GM12891 (cell line): ENCODE measurements at regions not wholly inside any gene's neighbourhood (a gene's known extent, or its start where the extent isn't known, plus 50 kb on each side); places are given as distances from the start of the nearest gene placed in this dataset.

Experiments
- DNase-seq: peaks from one replicate; pipeline ENCODE4 v3.0.0; 2011; ENCODE audit warnings: low spot score; ENCODE audit not compliant: insufficient read length
- FAIRE-seq: peaks from 2 replicates; lab custom pipeline; 2011; peaks lifted over from hg19 to GRCh38; lab: Jason Lieb, UNC
- PAX5 ChIP-seq: IDR thresholded peaks from 2 replicates; pipeline ENCODE4 v1.6.1; 2011; ENCODE audit warnings: low read length, moderate library complexity, mild to moderate bottlenecking; ENCODE audit not compliant: insufficient read depth, severe bottlenecking
- POLR2A ChIP-seq: IDR thresholded peaks from 2 replicates; pipeline ENCODE4 v1.6.1; 2011; ENCODE audit warnings: low read depth, low read length, control low read depth
- POLR2AphosphoS5 ChIP-seq: IDR thresholded peaks from 2 replicates; pipeline ENCODE4 v1.6.1; 2011; ENCODE audit warnings: low read depth, low read length, control low read depth
- POU2F2 ChIP-seq: IDR thresholded peaks from 2 replicates; pipeline ENCODE4 v1.6.1; 2011; ENCODE audit warnings: low read depth, mild to moderate bottlenecking, control low read depth, low read length, moderate library complexity
- SPI1 ChIP-seq: IDR thresholded peaks from 2 replicates; pipeline ENCODE4 v1.6.1; 2011; ENCODE audit warnings: low read depth, low read length, control low read depth
- TAF1 ChIP-seq: IDR thresholded peaks from 2 replicates; pipeline ENCODE4 v1.6.1; 2011; ENCODE audit warnings: low read depth, low read length, control low read depth

DNA sequence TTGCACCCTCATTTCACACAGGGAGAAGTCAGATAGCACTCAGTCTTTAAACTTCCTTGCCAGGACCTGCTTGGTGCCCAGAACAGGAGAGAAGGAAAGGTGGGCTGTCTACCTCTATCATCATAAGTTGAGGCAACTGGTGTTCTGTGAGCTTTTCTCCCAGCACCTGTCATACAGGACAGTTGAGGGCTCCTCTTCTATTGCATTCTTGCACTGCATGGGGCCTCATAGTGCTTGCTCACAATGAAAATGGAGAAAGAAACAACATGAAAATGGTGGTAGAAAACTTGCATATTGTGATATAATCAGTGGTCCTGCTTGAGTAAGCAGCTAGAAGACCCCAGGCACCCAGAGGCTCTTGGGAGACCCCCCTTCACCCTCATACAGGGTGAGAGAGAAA is 311.7 kb upstream of the GOLIM4 start:
- no peak for FAIRE-seq
- TF ChIP-seq TAF1 = no peak
- no peak for DNase-seq

DNA sequence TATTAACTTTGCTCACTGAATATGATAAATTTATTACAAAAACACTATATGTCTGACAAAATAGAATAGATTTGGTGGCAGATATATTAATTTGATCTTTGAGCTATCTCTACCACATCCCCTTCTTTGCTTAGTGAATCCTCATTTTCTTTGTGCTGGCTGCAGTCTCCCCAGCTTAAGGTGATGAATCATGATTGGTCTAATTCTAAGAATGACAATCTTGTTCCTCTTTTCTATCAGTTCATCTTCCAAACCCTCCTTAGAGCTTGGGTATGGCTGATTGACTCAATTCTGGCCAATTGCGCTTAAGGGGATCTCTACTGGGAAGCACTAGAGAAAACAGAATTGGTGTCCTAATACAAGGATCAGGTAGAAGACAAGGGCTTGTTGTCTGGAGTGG is 309.6 kb upstream of the GOLIM4 start:
- TF ChIP-seq POU2F2 = no peak
- no peak for TF ChIP-seq PAX5
- no peak for TF ChIP-seq POLR2A
- TF ChIP-seq TAF1 = no peak
- no peak for TF ChIP-seq SPI1
- no peak for TF ChIP-seq POLR2AphosphoS5
- FAIRE-seq (no peak), DNase-seq (no peak)

DNA sequence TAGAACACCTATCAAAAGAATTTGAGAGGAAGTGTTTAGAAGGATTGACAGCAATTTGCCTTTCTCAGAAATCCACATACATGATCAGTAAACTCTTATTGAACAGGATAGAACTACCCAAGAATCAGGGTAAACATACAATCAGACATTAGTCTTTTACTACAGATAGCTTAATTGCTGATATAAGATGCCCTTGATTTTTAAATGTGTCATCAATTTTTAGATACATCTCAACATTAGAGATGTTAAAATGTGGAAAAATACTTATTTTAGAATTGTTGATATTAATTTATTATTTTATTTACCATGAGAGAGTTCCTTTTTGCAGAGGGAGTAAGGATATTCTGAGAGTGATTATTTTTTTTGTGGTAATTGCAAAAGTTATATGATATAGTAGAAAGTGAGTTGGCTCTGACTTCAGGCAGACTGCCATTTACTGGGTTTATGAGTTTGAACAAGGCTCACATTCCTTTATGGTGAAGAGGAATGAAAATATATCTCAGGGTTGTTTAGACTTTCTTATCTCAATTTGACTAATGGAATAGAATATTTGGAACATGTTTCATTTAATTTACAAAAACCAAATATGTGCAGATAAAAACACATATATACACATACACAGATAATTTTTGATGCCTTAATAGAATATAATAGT is 302.8 kb upstream of the GOLIM4 start:
- DNase-seq (no peak), FAIRE-seq (no peak)
- TF ChIP-seq POU2F2 = no peak
- TF ChIP-seq POLR2A = no peak
- TF ChIP-seq POLR2AphosphoS5 = no peak
- no peak for TF ChIP-seq PAX5
- TF ChIP-seq TAF1 = no peak
- TF ChIP-seq SPI1 = no peak

DNA sequence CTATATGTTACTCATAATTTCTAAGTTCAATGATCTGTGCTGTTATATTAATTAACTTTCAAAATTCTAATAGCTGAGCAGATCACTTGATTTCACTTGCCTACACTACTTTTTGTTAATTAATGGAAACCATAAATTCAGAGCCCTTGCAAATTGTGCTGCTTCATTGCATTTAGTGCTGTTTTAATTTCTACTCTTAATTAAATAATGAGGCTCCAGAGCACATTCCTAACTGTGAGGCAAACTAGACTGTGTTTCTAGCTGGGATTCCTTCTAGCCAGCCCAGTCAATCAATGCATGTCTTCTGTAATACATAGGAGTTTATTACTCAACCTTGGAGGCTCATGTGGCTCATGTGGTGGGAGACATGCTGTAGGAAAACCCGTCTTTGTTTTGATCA is 301.1 kb upstream of the GOLIM4 start:
- FAIRE-seq = no peak
- DNase-seq = no peak
- TF ChIP-seq POLR2A (no peak), PAX5 (no peak), POLR2AphosphoS5 (no peak), POU2F2 (no peak)

DNA sequence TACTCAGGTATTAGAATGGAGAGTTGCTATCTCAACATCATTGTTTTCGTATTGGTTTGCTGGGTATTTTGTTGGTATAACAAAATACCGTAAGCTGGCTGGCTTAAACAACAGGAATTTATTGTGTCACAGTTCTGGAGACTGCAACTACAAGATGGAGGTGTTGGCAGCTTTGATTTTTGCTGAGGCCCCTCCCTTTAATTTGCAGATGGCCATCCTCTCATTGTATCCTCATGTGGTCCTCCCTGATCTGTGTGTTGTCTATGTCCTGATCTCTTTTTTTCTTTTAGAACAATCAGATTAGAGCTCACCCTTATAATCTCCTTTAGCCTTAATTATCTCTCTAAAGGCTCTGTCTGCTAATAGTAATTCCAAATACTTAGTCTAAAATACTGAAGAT is 299.8 kb upstream of the GOLIM4 start:
- DNase-seq = no peak
- no peak for TF ChIP-seq POLR2AphosphoS5
- no peak for TF ChIP-seq POU2F2
- no peak for TF ChIP-seq PAX5
- TF ChIP-seq SPI1 = no peak
- no peak for TF ChIP-seq TAF1
- no peak for TF ChIP-seq POLR2A
- FAIRE-seq = no peak

DNA sequence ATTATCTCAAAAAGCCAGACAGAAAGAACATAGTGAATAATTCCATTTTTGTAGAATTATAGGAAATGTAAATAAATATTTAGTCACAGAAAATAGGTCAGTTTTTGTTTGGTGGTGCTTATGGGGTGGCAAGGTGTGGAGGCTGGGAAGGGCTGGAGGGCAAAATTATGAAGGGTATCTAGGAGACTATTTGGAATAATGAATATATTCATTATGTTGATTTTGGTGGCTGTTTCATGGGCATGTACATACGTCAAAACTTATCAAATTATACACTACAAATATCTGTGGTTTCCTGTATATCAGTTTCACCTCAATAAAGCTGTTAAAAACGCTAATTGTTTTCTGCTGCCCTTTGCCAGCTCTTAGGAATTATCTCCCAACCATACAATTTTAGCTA is 298.7 kb upstream of the GOLIM4 start:
- TF ChIP-seq SPI1 (no peak), POLR2AphosphoS5 (no peak), POLR2A (no peak), POU2F2 (no peak), TAF1 (no peak), PAX5 (no peak)
- DNase-seq = no peak
- FAIRE-seq = no peak

DNA sequence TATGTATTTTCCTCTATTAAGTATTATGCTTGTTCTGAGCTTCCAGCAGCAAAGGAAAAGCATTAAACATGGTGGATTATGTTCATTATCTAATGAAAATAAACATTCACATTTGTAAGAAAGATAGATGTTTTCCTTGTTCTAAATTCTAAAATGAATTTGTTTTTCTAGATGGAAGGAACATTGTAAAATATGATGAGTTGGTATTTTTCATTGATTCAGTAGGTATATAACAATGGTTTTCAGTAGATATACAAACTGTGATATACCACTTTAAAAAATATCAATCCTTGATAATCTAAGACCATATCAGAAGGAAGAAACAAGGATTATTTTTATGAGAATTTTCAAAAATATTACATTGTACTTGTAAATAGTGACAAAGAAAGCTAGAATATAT is 290.6 kb upstream of the GOLIM4 start:
- TF ChIP-seq PAX5 = no peak
- DNase-seq (no peak), FAIRE-seq (no peak)

DNA sequence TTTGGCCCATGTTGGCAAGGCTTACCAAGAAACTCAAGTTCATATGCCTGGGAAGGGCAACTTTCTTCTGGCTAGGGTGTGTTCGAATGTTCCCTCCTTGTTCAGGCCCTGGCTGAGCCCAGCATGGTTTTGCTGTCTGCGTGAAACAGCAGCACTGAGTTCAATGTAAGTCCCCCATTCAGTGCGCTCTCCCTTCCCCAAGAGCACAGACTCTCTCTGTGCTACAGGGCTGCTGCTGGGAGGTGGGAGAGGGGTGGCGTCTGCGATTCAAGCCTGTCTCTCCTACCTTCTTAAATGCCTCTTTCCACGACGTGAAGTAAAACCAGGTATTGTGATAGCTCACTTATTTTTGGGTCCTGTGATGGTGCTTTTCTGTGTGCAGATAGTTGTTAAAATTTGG is 289.3 kb upstream of the GOLIM4 start:
- TF ChIP-seq POU2F2 = no peak
- TF ChIP-seq PAX5 = no peak
- TF ChIP-seq TAF1 = no peak
- TF ChIP-seq POLR2A = no peak
- TF ChIP-seq POLR2AphosphoS5 = no peak
- no peak for DNase-seq
- FAIRE-seq = no peak

DNA sequence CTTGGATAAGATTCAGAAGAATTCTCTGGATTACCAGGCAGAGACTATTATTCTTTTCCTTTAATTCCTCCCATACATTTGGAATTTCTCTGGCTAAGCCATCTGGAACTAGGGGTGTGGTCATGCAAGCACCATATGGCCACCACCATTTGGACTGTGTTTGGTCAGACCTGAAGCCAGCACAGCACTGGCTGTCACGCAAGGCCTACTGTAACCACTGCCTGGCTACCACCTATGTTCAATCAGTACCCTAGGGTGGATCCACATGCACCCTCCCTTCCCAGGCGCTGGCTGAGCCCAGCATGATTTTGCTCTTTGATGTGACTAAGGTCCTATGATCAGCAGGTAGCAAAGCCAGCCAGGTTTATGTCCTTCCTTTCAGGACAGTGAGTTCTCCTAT is 287.8 kb upstream of the GOLIM4 start:
- DNase-seq (no peak), FAIRE-seq (no peak)
- no peak for TF ChIP-seq SPI1
- no peak for TF ChIP-seq POLR2A
- TF ChIP-seq TAF1 = no peak
- no peak for TF ChIP-seq PAX5
- TF ChIP-seq POLR2AphosphoS5 = no peak
- no peak for TF ChIP-seq POU2F2

DNA sequence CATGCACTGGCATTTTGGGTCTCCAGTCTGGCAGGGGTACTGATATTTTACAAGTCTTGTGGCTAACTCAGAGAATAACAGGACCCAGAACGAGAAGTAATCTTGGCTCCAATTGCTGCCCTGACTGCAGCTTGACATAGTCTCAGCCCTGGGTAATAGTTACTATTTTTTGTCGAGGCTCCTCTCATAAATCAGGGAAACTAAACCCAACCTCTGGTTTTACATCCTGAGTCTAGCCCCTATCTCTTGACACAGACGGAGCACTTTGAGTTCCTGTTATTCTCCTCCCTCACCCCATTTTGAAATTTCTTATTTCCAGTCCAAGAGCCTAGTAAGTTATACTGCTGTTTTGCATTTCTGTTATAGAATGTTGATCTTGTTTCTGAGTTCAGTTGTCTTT is 276.1 kb upstream of the GOLIM4 start:
- no peak for TF ChIP-seq POLR2A
- no peak for TF ChIP-seq PAX5
- TF ChIP-seq TAF1 = no peak
- TF ChIP-seq SPI1 = no peak
- TF ChIP-seq POLR2AphosphoS5 = no peak
- TF ChIP-seq POU2F2 = no peak
- FAIRE-seq = no peak
- no peak for DNase-seq
